Endothelial cell of umbilical vein (primary cell): ENCODE measurements at regions not wholly inside any gene's neighbourhood (a gene's known extent, or its start where the extent isn't known, plus 50 kb on each side); places are given as distances from the start of the nearest gene placed in this dataset.

Source experiments
- EZH2 ChIP-seq: IDR thresholded peaks from 2 replicates; pipeline ENCODE4 v1.6.1; 2012; ENCODE audit warnings: borderline replicate concordance, low read depth, mild to moderate bottlenecking, moderate library complexity, low read length, inconsistent platforms; ENCODE audit not compliant: severe bottlenecking
- JUN ChIP-seq: IDR thresholded peaks from 2 replicates; pipeline ENCODE4 v1.6.1; 2011; ENCODE audit warnings: borderline replicate concordance, low read depth; ENCODE audit not compliant: insufficient read length, insufficient read depth
- MYC ChIP-seq: IDR thresholded peaks from one replicate; pipeline ENCODE4 v1.6.1; 2011; ENCODE audit warnings: mild to moderate bottlenecking, low read depth, low read length
- POLR2A ChIP-seq: IDR thresholded peaks from 2 replicates; pipeline ENCODE4 v1.6.1; 2012; ENCODE audit warnings: low read depth, mild to moderate bottlenecking, control low read depth, low read length
- POLR2AphosphoS5 ChIP-seq: IDR thresholded peaks from 2 replicates; pipeline ENCODE4 v1.6.1; 2012; ENCODE audit warnings: low read depth, mild to moderate bottlenecking, control low read depth, low read length, moderate library complexity; ENCODE audit not compliant: insufficient read depth
- TF ChIP-seq, protein P1 (sequence below), 2 donors: IDR thresholded peaks; 1 replicate in 1 of 2; 2 replicates in 1 of 2; pipeline ENCODE4 v1.5.1; 2011; ENCODE audit warnings: low read length in 2 of 2, mild to moderate bottlenecking in 2 of 2, moderate library complexity in 2 of 2, control low read depth in 1 of 2, inconsistent platforms in 1 of 2, low read depth in 1 of 2; ENCODE audit not compliant: insufficient read depth in 1 of 2; ENCODE audit errors: extremely low read depth in 1 of 2
- TF ChIP-seq, protein P2 (sequence below): IDR thresholded peaks from 2 replicates; pipeline ENCODE4 v1.6.1; 2011; ENCODE audit not compliant: insufficient read depth, insufficient read length

DNA sequence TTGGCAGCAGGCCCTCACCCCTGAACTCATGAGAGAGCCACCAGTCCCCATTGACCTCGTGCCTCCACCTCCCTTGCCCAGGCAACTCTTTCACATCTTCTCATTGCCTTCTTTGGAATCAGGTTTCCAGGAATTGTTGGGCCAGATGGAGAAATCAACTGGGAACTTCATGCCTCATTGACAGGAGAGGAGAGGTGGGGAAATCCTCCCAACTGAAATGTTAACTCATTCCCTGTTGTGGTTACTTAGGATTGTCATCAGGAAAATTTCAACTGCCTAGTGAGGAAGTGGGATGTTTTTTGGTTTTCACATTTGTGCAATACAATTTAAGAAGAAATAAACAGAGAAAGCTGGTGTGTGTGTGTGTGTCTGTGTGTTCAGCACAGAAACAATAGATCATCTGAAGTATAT is 106.6 kb upstream of the INHBA start:
- TF ChIP-seq, protein P1, sequence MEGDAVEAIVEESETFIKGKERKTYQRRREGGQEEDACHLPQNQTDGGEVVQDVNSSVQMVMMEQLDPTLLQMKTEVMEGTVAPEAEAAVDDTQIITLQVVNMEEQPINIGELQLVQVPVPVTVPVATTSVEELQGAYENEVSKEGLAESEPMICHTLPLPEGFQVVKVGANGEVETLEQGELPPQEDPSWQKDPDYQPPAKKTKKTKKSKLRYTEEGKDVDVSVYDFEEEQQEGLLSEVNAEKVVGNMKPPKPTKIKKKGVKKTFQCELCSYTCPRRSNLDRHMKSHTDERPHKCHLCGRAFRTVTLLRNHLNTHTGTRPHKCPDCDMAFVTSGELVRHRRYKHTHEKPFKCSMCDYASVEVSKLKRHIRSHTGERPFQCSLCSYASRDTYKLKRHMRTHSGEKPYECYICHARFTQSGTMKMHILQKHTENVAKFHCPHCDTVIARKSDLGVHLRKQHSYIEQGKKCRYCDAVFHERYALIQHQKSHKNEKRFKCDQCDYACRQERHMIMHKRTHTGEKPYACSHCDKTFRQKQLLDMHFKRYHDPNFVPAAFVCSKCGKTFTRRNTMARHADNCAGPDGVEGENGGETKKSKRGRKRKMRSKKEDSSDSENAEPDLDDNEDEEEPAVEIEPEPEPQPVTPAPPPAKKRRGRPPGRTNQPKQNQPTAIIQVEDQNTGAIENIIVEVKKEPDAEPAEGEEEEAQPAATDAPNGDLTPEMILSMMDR (IDR thresholded peaks at IDR 0.05; ENCODE audit: extremely low read depth in 1 of 2, insufficient read depth in 1 of 2, low read depth in 1 of 2, low read length in 2 of 2), result no peak
- TF ChIP-seq POLR2A, result no peak
- TF ChIP-seq MYC, result no peak
- TF ChIP-seq EZH2, result no peak
- TF ChIP-seq POLR2AphosphoS5, result no peak
- TF ChIP-seq, protein P2, sequence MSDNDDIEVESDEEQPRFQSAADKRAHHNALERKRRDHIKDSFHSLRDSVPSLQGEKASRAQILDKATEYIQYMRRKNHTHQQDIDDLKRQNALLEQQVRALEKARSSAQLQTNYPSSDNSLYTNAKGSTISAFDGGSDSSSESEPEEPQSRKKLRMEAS, result no peak
- no peak for TF ChIP-seq JUN
